Endodermal cell (in vitro differentiated cells): ENCODE measurements at regions not wholly inside any gene's neighbourhood (a gene's known extent, or its start where the extent isn't known, plus 50 kb on each side); places are given as distances from the start of the nearest gene placed in this dataset.

Experiments used
- DNase-seq: peaks from one replicate; pipeline ENCODE4 v3.0.0-alpha.2; 2017
- H3K27ac ChIP-seq: 2 replicates; pipeline ENCODE4 v1.5.1; 2013; ENCODE audit warnings: mild to moderate bottlenecking, low read depth, low read length, moderate library complexity
- H3K27me3 ChIP-seq: 2 replicates; pipeline ENCODE4 v1.6.1; 2013; ENCODE audit warnings: mild to moderate bottlenecking, low read length, moderate library complexity; ENCODE audit not compliant: insufficient read depth, control insufficient read depth, poor library complexity, severe bottlenecking
- H3K36me3 ChIP-seq: 2 replicates; pipeline ENCODE4 v1.7.0; 2013; ENCODE audit warnings: mild to moderate bottlenecking, low read length, moderate library complexity; ENCODE audit not compliant: control insufficient read depth, insufficient read depth
- H3K4me1 ChIP-seq: one replicate; pipeline ENCODE4 v1.7.0; 2013; ENCODE audit warnings: low read length; ENCODE audit not compliant: control insufficient read depth, insufficient read depth
- H3K4me3 ChIP-seq: 2 replicates; pipeline ENCODE4 v1.5.1; 2013; ENCODE audit warnings: mild to moderate bottlenecking, low read length, moderate library complexity
- H3K9ac ChIP-seq: 2 replicates; pipeline ENCODE4 v1.6.1; 2013; ENCODE audit warnings: mild to moderate bottlenecking, low read length, moderate library complexity; ENCODE audit not compliant: poor library complexity, severe bottlenecking; ENCODE audit errors: extremely low read depth
- H3K9me3 ChIP-seq: 2 replicates; pipeline ENCODE4 v1.6.1; 2013; ENCODE audit warnings: mild to moderate bottlenecking, low read length, moderate library complexity; ENCODE audit not compliant: control insufficient read depth
- H3K27ac Mint-ChIP-seq: 2 replicates; pipeline ENCODE4 v1.8.0; 2020; ENCODE audit warnings: mixed read lengths
- H3K27me3 Mint-ChIP-seq: 2 replicates; pipeline ENCODE4 v1.8.0; 2021; ENCODE audit warnings: mild to moderate bottlenecking, mixed read lengths; ENCODE audit not compliant: insufficient read depth
- H3K36me3 Mint-ChIP-seq: 2 replicates; pipeline ENCODE4 v1.8.0; 2020; ENCODE audit warnings: low read depth, mixed read lengths
- H3K4me1 Mint-ChIP-seq: 2 replicates; pipeline ENCODE4 v1.8.0; 2020; ENCODE audit warnings: mixed read lengths
- H3K4me3 Mint-ChIP-seq: 2 replicates; pipeline ENCODE4 v1.8.0; 2020; ENCODE audit warnings: mild to moderate bottlenecking, moderate library complexity, mixed read lengths
- H3K9me3 Mint-ChIP-seq: 2 replicates; pipeline ENCODE4 v1.8.0; 2020; ENCODE audit warnings: mild to moderate bottlenecking, mixed read lengths
- CTCF ChIP-seq: fragments of 200-600 bp; sonication (generic); conservative IDR thresholded peaks from 2 replicates; pipeline ENCODE4 v1.5.0; 2021; ENCODE audit warnings: antibody characterized with exemption, mild to moderate bottlenecking
- WGBS, 2 experiments: methylation state at CpG; one replicate each; pipeline versions ENCODE4 v1.1.5 to v1.1.7; 2013; ENCODE audit warnings: missing lambda C conversion rate in 2 of 2, mixed read lengths in 1 of 2; ENCODE audit not compliant: insufficient coverage in 1 of 2, insufficient read length in 1 of 2; 5-methylcytosine and 5-hydroxymethylcytosine counted together

DNA sequence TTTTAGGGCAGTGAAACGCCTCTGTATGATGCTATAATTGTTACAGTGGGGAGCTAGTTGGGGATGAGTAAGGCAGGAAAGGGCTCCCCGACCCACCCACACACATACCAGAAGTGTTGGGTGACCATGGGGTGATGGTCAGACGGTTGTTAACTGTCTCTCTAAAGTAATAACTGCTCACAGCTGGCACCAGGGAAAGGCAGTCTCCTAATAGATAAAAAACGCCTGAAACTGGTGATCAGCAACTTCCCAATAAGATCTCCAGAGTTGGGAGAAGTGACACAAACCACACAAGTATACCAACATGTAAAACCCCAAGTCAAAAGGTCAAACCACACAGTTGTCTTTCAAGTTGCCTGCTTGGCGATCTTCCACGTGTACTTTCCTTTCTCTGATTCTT, 346.5 kb upstream of the CNTN4 start:
- no peaks in the 10 kb centered on the region for H3K27me3 Mint-ChIP-seq
- H3K27me3 ChIP-seq: no peaks in the 10 kb centered on the region
- no peak overlapping the region for H3K27ac ChIP-seq
- H3K4me1 ChIP-seq: no peaks in the 10 kb centered on the region
- H3K4me1 Mint-ChIP-seq: no peaks in the 10 kb centered on the region
- H3K4me3 ChIP-seq: no peak overlapping the region
- H3K9ac ChIP-seq: no peak overlapping the region
- H3K4me3 Mint-ChIP-seq: no peak overlapping the region
- no peaks in the 10 kb centered on the region for H3K36me3 Mint-ChIP-seq
- peaks cover 29% of the 10 kb centered on the region for H3K9me3 Mint-ChIP-seq
- H3K36me3 ChIP-seq: no peaks in the 10 kb centered on the region
- H3K9me3 ChIP-seq: peaks cover 33% of the 10 kb centered on the region
- no peak for TF ChIP-seq CTCF
- whole genome bisulfite sequencing, 2 experiments: 56 to 75% methylated on average over 2 to 6 of the region's 6 CpGs
- H3K27ac Mint-ChIP-seq: no peak overlapping the region
- no peak for DNase-seq

DNA sequence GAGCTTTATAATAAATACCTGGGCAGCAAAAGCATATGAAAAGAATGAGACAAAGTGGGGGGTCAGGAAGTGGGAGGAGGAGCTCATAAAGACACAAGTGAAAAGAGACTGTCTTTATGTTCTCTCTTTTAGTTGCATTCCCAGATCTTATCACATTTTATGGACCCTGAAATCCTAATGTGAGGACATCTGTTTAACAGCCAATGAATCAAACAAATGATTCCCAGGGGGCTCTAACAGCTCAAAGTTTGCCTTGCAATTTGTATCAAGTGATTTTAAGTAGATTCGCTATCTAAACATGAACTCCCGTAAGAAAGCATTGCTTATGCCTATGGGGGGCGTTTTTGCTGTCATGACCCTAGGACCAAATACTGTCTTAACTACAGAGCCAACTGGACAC, 332.3 kb upstream of the CNTN4 start:
- no peaks in the 10 kb centered on the region for H3K27me3 ChIP-seq
- no peaks in the 10 kb centered on the region for H3K36me3 Mint-ChIP-seq
- peaks cover 13% of the 10 kb centered on the region for H3K9me3 ChIP-seq
- peaks cover 9% of the 10 kb centered on the region for H3K4me1 Mint-ChIP-seq
- no peaks in the 10 kb centered on the region for H3K9me3 Mint-ChIP-seq
- no peak overlapping the region for H3K4me3 ChIP-seq
- no peaks in the 10 kb centered on the region for H3K27me3 Mint-ChIP-seq
- peak overlapping the region; percentile 81 for H3K27ac Mint-ChIP-seq
- H3K36me3 ChIP-seq: no peaks in the 10 kb centered on the region
- H3K9ac ChIP-seq: no peak overlapping the region
- no peak overlapping the region for H3K27ac ChIP-seq
- no peak for TF ChIP-seq CTCF
- WGBS, 2 experiments: 74 to 81% methylated on average over 3 of the region's 3 CpGs
- H3K4me3 Mint-ChIP-seq: no peak overlapping the region
- H3K4me1 ChIP-seq: no peaks in the 10 kb centered on the region
- no peak for DNase-seq

GRCh38 chr3:1773679-1774078, 325.0 kb upstream of the CNTN4 start:
- H3K9me3 Mint-ChIP-seq: no peaks in the 10 kb centered on the region
- no peak overlapping the region for H3K27ac Mint-ChIP-seq
- Histone ChIP-seq H3K27me3 (no peaks in the 10 kb centered on the region), H3K4me1 (no peaks in the 10 kb centered on the region), H3K4me3 (no peak overlapping the region), H3K27ac (no peak overlapping the region), H3K9ac (no peak overlapping the region), H3K9me3 (peaks cover 17% of the 10 kb centered on the region), H3K36me3 (no peaks in the 10 kb centered on the region)
- no peaks in the 10 kb centered on the region for H3K4me1 Mint-ChIP-seq
- 88% methylated on average over 1 of the region's 1 CpG; no CpG with 5 or more reads in 1 of the 2 experiments for WGBS, 2 experiments
- no peaks in the 10 kb centered on the region for H3K36me3 Mint-ChIP-seq
- no peak for TF ChIP-seq CTCF
- no peaks in the 10 kb centered on the region for H3K27me3 Mint-ChIP-seq
- H3K4me3 Mint-ChIP-seq: no peak overlapping the region
- no peak for DNase-seq
